IMR-90 (cell line): ENCODE measurements at regions not wholly inside any gene's neighbourhood (a gene's known extent, or its start where the extent isn't known, plus 50 kb on each side); places are given as distances from the start of the nearest gene placed in this dataset.

Source experiments
- ATAC-seq: fragments of 200-7000 bp; cut with Tn5 transposase; 2 replicates; pipeline ENCODE4 v1.9.1; 2020; ENCODE audit warnings: low read depth, mild to moderate bottlenecking, moderate library complexity
- BruUV-seq: library from RNA; stranded (reverse); fragments of 400-500 nt; replicated peaks from 2 replicates; lab custom pipeline; 2021; lab: Mats Ljungman, UMichigan
- CTCF ChIA-PET: fragments of 300-600 bp; formaldehyde crosslinking; extraction: SDS; loops from one replicate; lab custom pipeline; 2021; ENCODE audit warnings: antibody characterized with exemption; lab: Yijun Ruan, JAX
- POLR2A ChIA-PET: fragments of 300-600 bp; sonication (Branson Sonifier 250); formaldehyde crosslinking; loops from one replicate; lab custom pipeline; 2022; ENCODE audit warnings: antibody characterized with exemption; ENCODE audit not compliant: unreplicated experiment; lab: Charles Lee
- DNase-seq: peaks from one replicate; pipeline ENCODE4 v3.0.0; 2013
- H2AFZ ChIP-seq: replicated peaks from 2 replicates; pipeline ENCODE3; 2013; ENCODE audit warnings: low read length, mild to moderate bottlenecking; ENCODE audit not compliant: poor library complexity
- H2AK5ac ChIP-seq: 2 replicates; pipeline ENCODE4 v1.6.1; 2013; ENCODE audit warnings: low read depth, low read length, inconsistent platforms
- H2AK9ac ChIP-seq: replicated peaks from 2 replicates; pipeline ENCODE3; 2013; ENCODE audit warnings: mild to moderate bottlenecking, low read depth, low read length, moderate library complexity; ENCODE audit not compliant: poor library complexity
- H2BK120ac ChIP-seq: 2 replicates; pipeline ENCODE4 v1.6.1; 2013; ENCODE audit warnings: low read depth, low read length, inconsistent platforms
- H2BK15ac ChIP-seq: 3 replicates; pipeline ENCODE4 v1.6.1; 2013; ENCODE audit warnings: low read depth, low read length, inconsistent platforms
- H2BK20ac ChIP-seq: 2 replicates; pipeline ENCODE4 v1.6.1; 2013; ENCODE audit warnings: low read depth, mild to moderate bottlenecking, inconsistent platforms, low read length, moderate library complexity
- H2BK5ac ChIP-seq: 2 replicates; pipeline ENCODE4 v1.6.1; 2013; ENCODE audit warnings: mild to moderate bottlenecking, low read depth, low read length, inconsistent platforms; ENCODE audit not compliant: poor library complexity, severe bottlenecking
- H3K14ac ChIP-seq: replicated peaks from 2 replicates; pipeline ENCODE4 v1.6.1; 2013; ENCODE audit warnings: low read depth, low read length, inconsistent platforms
- H3K18ac ChIP-seq: 2 replicates; pipeline ENCODE4 v1.6.1; 2013; ENCODE audit warnings: low read depth, low read length, control low read depth
- H3K23ac ChIP-seq: 2 replicates; pipeline ENCODE4 v1.6.1; 2013; ENCODE audit warnings: low read depth, low read length, inconsistent platforms
- H3K27ac ChIP-seq: 2 replicates; pipeline ENCODE4 v1.5.1; 2013; ENCODE audit warnings: mild to moderate bottlenecking, control low read depth, low read length; ENCODE audit not compliant: insufficient read depth
- H3K27me3 ChIP-seq: 2 replicates; pipeline ENCODE4 v1.6.1; 2013; ENCODE audit warnings: low read length; ENCODE audit not compliant: control insufficient read depth, insufficient read depth
- H3K36me3 ChIP-seq: 2 replicates; pipeline ENCODE4 v1.6.1; 2013; ENCODE audit warnings: low read length, mixed read lengths; ENCODE audit not compliant: control insufficient read depth, insufficient read depth
- H3K4ac ChIP-seq: 2 replicates; pipeline ENCODE4 v1.6.1; 2013; ENCODE audit warnings: low read depth, low read length, inconsistent platforms
- H3K4me1 ChIP-seq: 2 replicates; pipeline ENCODE4 v1.6.1; 2013; ENCODE audit warnings: low read length, mixed read lengths; ENCODE audit not compliant: control insufficient read depth, insufficient read depth
- H3K4me2 ChIP-seq: 2 replicates; pipeline ENCODE4 v1.6.1; 2013; ENCODE audit warnings: low read depth, mild to moderate bottlenecking, control low read depth, low read length, moderate library complexity
- H3K4me3 ChIP-seq: 2 replicates; pipeline ENCODE4 v1.5.1; 2013; ENCODE audit warnings: low read depth, mild to moderate bottlenecking, control low read depth, low read length, moderate library complexity; ENCODE audit not compliant: insufficient read depth
- H3K56ac ChIP-seq: 2 replicates; pipeline ENCODE4 v1.6.1; 2013; ENCODE audit warnings: low read length, inconsistent platforms; ENCODE audit not compliant: insufficient read depth; ENCODE audit errors: extremely low read depth
- H3K79me1 ChIP-seq, 2 experiments: 2 replicates each; pipeline ENCODE4 v1.6.1; 2013; ENCODE audit warnings: low read length in 2 of 2, inconsistent platforms in 1 of 2, low read depth in 1 of 2
- H3K9ac ChIP-seq: 2 replicates; pipeline ENCODE4 v1.6.1; 2013; ENCODE audit warnings: low read depth, low read length, control low read depth
- H3K9me1 ChIP-seq: 2 replicates; pipeline ENCODE4 v1.6.1; 2013; ENCODE audit warnings: low read length, inconsistent platforms; ENCODE audit not compliant: insufficient read depth
- H3K9me3 ChIP-seq: 2 replicates; pipeline ENCODE4 v1.6.1; 2013; ENCODE audit warnings: low read length; ENCODE audit not compliant: control insufficient read depth, insufficient read depth
- H4K20me1 ChIP-seq: 2 replicates; pipeline ENCODE4 v1.6.1; 2013; ENCODE audit warnings: low read length, inconsistent platforms; ENCODE audit not compliant: insufficient read depth
- H4K5ac ChIP-seq: 2 replicates; pipeline ENCODE4 v1.6.1; 2013; ENCODE audit warnings: mild to moderate bottlenecking, low read depth, low read length, control low read depth
- H4K8ac ChIP-seq, 2 experiments: 2 replicates each; pipeline ENCODE4 v1.6.1; 2013; ENCODE audit warnings: low read depth in 2 of 2, low read length in 2 of 2, control low read depth in 1 of 2, inconsistent platforms in 1 of 2
- H4K91ac ChIP-seq: 2 replicates; pipeline ENCODE4 v1.6.1; 2013; ENCODE audit warnings: low read depth, low read length, inconsistent platforms; ENCODE audit not compliant: insufficient read depth
- BHLHE40 ChIP-seq: fragments of 150-350 bp; IDR thresholded peaks from 2 replicates; pipeline ENCODE4 v1.6.1; 2016; ENCODE audit warnings: mild to moderate bottlenecking, low read depth, low read length
- CEBPB ChIP-seq: IDR thresholded peaks from 2 replicates; pipeline ENCODE4 v1.6.1; 2012; ENCODE audit warnings: low read depth, low read length, improper control_type of control experiment
- CHD1 ChIP-seq: IDR thresholded peaks from 2 replicates; pipeline ENCODE4 v1.6.1; 2012; ENCODE audit warnings: low read depth, low read length, improper control_type of control experiment
- ELK1 ChIP-seq: fragments of 150-350 bp; IDR thresholded peaks from 2 replicates; pipeline ENCODE4 v1.6.1; 2016; ENCODE audit warnings: low read depth, mild to moderate bottlenecking, low read length, moderate library complexity, borderline replicate concordance
- FOS ChIP-seq: fragments of 150-350 bp; IDR thresholded peaks from 2 replicates; pipeline ENCODE4 v1.6.1; 2016; ENCODE audit warnings: low read depth, low read length
- MAFK ChIP-seq: IDR thresholded peaks from 2 replicates; pipeline ENCODE4 v1.6.1; 2012; ENCODE audit warnings: low read depth, low read length, improper control_type of control experiment
- MAZ ChIP-seq: IDR thresholded peaks from 2 replicates; pipeline ENCODE4 v1.6.1; 2012; ENCODE audit warnings: low read depth, mild to moderate bottlenecking, low read length, improper control_type of control experiment, moderate library complexity, borderline replicate concordance
- MXI1 ChIP-seq: IDR thresholded peaks from 2 replicates; pipeline ENCODE4 v1.6.1; 2012; ENCODE audit warnings: low read depth, mild to moderate bottlenecking, low read length, moderate library complexity, borderline replicate concordance
- NFE2L2 ChIP-seq: fragments of 150-350 bp; IDR thresholded peaks from 2 replicates; pipeline ENCODE4 v1.6.1; 2016; ENCODE audit warnings: low read depth, mild to moderate bottlenecking, low read length
- POLR2A ChIP-seq: IDR thresholded peaks from 2 replicates; pipeline ENCODE4 v1.6.1; 2012; ENCODE audit warnings: mild to moderate bottlenecking, low read depth, low read length
- RAD21 ChIP-seq: IDR thresholded peaks from 2 replicates; pipeline ENCODE4 v1.6.1; 2012; ENCODE audit warnings: low read length, improper control_type of control experiment
- RCOR1 ChIP-seq: IDR thresholded peaks from 2 replicates; pipeline ENCODE4 v1.6.1; 2012; ENCODE audit warnings: mild to moderate bottlenecking, low read length, improper control_type of control experiment; ENCODE audit not compliant: insufficient replicate concordance
- RFX5 ChIP-seq: IDR thresholded peaks from 2 replicates; pipeline ENCODE4 v1.8.0; 2012; ENCODE audit warnings: low read depth, mild to moderate bottlenecking, low read length, moderate library complexity
- SMC3 ChIP-seq: fragments of 150-350 bp; IDR thresholded peaks from 2 replicates; pipeline ENCODE4 v1.6.1; 2016; ENCODE audit warnings: low read depth, mild to moderate bottlenecking, antibody characterized with exemption, low read length, moderate library complexity
- WGBS, 2 experiments: methylation state at CpG; one replicate each; pipeline versions ENCODE4 v1.1.5 to v1.1.7; 2013; ENCODE audit warnings: missing lambda C conversion rate in 2 of 2; ENCODE audit not compliant: insufficient read length in 1 of 2; ENCODE audit errors: extremely low coverage in 2 of 2; 5-methylcytosine and 5-hydroxymethylcytosine counted together
- dilution Hi-C: fragments of 300-500 bp; cut with HindIII; formaldehyde crosslinking; loops from one replicate; pipeline ENCODE4 v1.14.3; 2018; ENCODE audit warnings: low sequenced_read_pairs; ENCODE audit not compliant: unreplicated experiment
- in situ Hi-C: fragments of 300-500 bp; cut with MboI; formaldehyde crosslinking; loops from 3 replicates; pipeline ENCODE4 v1.14.3; 2019; ENCODE audit warnings: low sequenced_read_pairs, inconsistent platforms, mixed read lengths
- intact Hi-C: fragments of 100-400 bp; cut with micrococcal nuclease; formaldehyde crosslinking; loops from 2 replicates; pipeline ENCODE4 v1.10.0; 2022
- TF ChIP-seq, protein P1 (sequence below): fragments of 150-350 bp; IDR thresholded peaks from 2 replicates; pipeline ENCODE4 v1.6.1; 2017; ENCODE audit warnings: mild to moderate bottlenecking, antibody characterized with exemption, low read length, low read depth
- TF ChIP-seq, protein P2 (sequence below): conservative IDR thresholded peaks from 2 replicates; pipeline ENCODE4 v1.5.1; 2012; ENCODE audit warnings: mild to moderate bottlenecking, low read depth, low read length, improper control_type of control experiment

DNA sequence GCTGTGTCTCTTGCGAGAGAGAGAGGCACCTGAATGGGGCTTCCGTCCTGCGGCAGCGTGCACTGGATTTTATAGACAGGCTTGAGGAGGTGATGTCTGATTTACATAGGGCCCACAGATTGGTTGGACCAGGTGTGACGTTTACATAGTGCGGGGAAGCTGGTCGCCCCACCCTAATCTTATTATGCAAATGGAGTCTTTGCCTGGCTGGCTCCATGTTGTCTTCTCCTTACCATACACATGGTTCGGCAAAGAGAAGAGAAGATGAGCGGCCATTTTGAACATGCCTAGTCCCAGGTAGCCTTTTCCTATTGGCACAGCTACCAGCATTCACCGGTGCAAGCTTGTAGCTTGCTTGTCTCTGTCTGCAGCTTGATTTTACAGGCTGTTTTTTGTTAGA is 238.5 kb upstream of the GALNT17 start:
- no peak overlapping the region for H4K8ac ChIP-seq
- H3K23ac ChIP-seq = no peak overlapping the region
- no peak overlapping the region for H2BK120ac ChIP-seq
- H3K14ac ChIP-seq = no peak overlapping the region
- CTCF ChIA-PET = no interaction called here
- no peak overlapping the region for H3K18ac ChIP-seq
- no peak overlapping the region for H4K5ac ChIP-seq
- POLR2A ChIA-PET = no interaction called here
- no peak overlapping the region for H3K56ac ChIP-seq
- peaks cover 24% of the 10 kb centered on the region for H3K9me3 ChIP-seq
- DNase-seq (no peak), ATAC-seq (no peak)
- H3K4me2 ChIP-seq = no peak overlapping the region
- no peak for TF ChIP-seq ELK1
- TF ChIP-seq SMC3 = no peak
- TF ChIP-seq CEBPB = no peak
- TF ChIP-seq RAD21 = no peak
- TF ChIP-seq BHLHE40 = no peak
- TF ChIP-seq, protein P1, sequence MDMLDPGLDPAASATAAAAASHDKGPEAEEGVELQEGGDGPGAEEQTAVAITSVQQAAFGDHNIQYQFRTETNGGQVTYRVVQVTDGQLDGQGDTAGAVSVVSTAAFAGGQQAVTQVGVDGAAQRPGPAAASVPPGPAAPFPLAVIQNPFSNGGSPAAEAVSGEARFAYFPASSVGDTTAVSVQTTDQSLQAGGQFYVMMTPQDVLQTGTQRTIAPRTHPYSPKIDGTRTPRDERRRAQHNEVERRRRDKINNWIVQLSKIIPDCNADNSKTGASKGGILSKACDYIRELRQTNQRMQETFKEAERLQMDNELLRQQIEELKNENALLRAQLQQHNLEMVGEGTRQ = no peak
- TF ChIP-seq NFE2L2 = no peak
- TF ChIP-seq MAFK = no peak
- TF ChIP-seq FOS = no peak
- TF ChIP-seq, protein P2, sequence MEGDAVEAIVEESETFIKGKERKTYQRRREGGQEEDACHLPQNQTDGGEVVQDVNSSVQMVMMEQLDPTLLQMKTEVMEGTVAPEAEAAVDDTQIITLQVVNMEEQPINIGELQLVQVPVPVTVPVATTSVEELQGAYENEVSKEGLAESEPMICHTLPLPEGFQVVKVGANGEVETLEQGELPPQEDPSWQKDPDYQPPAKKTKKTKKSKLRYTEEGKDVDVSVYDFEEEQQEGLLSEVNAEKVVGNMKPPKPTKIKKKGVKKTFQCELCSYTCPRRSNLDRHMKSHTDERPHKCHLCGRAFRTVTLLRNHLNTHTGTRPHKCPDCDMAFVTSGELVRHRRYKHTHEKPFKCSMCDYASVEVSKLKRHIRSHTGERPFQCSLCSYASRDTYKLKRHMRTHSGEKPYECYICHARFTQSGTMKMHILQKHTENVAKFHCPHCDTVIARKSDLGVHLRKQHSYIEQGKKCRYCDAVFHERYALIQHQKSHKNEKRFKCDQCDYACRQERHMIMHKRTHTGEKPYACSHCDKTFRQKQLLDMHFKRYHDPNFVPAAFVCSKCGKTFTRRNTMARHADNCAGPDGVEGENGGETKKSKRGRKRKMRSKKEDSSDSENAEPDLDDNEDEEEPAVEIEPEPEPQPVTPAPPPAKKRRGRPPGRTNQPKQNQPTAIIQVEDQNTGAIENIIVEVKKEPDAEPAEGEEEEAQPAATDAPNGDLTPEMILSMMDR = no peak
- no peak for TF ChIP-seq MAZ
- TF ChIP-seq POLR2A = no peak
- TF ChIP-seq MXI1 = no peak
- TF ChIP-seq RCOR1 = no peak
- no peak for TF ChIP-seq CHD1
- TF ChIP-seq RFX5 = no peak
- no peaks in the 10 kb centered on the region for H3K27me3 ChIP-seq
- H3K36me3 ChIP-seq = no peaks in the 10 kb centered on the region
- no peak overlapping the region for H3K27ac ChIP-seq
- in situ Hi-C loops (no loop called here), dilution Hi-C loops (no loop called here), intact Hi-C loops (no loop called here)
- no TSS peak for BruUV-seq
- H2AK5ac ChIP-seq = no peak overlapping the region
- no peaks in the 10 kb centered on the region for H4K20me1 ChIP-seq
- H3K4me3 ChIP-seq = no peak overlapping the region
- no peak overlapping the region for H2BK15ac ChIP-seq
- H3K4ac ChIP-seq = no peak overlapping the region
- H2AFZ ChIP-seq = no peak overlapping the region
- no peak overlapping the region for H2AK9ac ChIP-seq
- H3K4me1 ChIP-seq = no peaks in the 10 kb centered on the region
- no peak overlapping the region for H3K9ac ChIP-seq
- H3K79me1 ChIP-seq = no peaks in the 10 kb centered on the region
- no peak overlapping the region for H4K91ac ChIP-seq
- no peak overlapping the region for H2BK20ac ChIP-seq
- no peaks in the 10 kb centered on the region for H3K9me1 ChIP-seq
- H2BK5ac ChIP-seq = no peak overlapping the region
- WGBS, 2 experiments = no CpG with 5 or more reads among the region's 10 CpGs
